ENCODE measurements at regions not wholly inside any gene's neighbourhood (a gene's known extent, or its start where the extent isn't known, plus 50 kb on each side); places are given as distances from the start of the nearest gene placed in this dataset.

DNA sequence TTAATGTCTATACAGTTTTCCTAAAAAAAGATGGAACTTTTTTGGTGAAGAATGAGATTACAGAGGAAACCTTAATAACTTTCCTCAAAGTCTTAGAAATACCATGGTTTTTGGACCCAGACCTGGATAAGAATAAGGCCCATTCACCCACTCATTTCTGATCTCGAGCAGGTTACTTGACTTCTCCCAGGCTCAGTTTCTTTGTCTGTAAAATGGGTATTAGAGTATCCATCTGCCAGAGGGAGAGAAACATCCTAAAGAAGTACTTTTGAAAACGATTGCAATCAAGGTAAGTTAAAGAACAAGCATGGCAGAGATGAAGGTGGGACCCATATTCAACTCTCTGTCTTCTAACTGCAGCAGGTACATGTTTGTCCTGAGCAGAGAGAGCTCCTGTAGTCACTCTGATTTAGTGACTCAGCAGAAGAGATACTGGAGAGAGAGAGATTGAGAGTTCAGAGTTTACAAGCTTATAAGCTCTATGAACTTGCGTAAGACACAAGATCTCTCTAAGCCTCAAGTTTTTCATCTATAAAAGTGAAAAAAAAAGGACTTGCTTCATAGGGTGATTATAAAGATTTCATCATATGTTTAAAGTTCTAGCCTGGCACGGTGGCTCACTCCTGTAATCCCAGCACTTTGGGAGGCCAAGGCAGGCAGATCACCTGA lies 379.4 kb upstream of the SGCD start:
- H3K9me1 ChIP-seq (ENCODE audit: control insufficient read depth, insufficient read depth, low read length): no peaks in the 10 kb centered on the region
- ATAC-seq (no peak), FAIRE-seq (no peak), DNase-seq (ENCODE audit: extremely low read depth in 1 of 4, low spot score in 3 of 4) (no peak)
- H3K9ac ChIP-seq (ENCODE audit: insufficient read depth in 1 of 2, low read depth in 2 of 2, low read length in 2 of 2): no peak overlapping the region
- no peak overlapping the region for H3K4me2 ChIP-seq (ENCODE audit: insufficient read depth, low read length)
- in situ Hi-C loops (cut with MboI): no loop called here
- H3K79me2 ChIP-seq (ENCODE audit: control insufficient read depth, insufficient read depth, low read length): no peaks in the 10 kb centered on the region
- ChIA-PET CTCF (ENCODE audit: low intra/inter-chr PET ratio) (no interaction called here), POLR2A (no interaction called here)
- H2AFZ ChIP-seq (ENCODE audit: low read depth, low read length): no peak overlapping the region
- H3K4me1 ChIP-seq (replicated peaks in 1 of 2; ENCODE audit: control insufficient read depth in 2 of 2, insufficient read depth in 2 of 2, low read length in 2 of 2): no peaks in the 10 kb centered on the region
- intact Hi-C loops (cut with micrococcal nuclease): no loop called here
- no TSS peak for BruUV-seq (replicated peaks)
- no peaks in the 10 kb centered on the region for H3K27me3 ChIP-seq (ENCODE audit: control insufficient read depth in 2 of 2, insufficient read depth in 2 of 2, low read length in 2 of 2)
- WGBS (ENCODE audit: insufficient coverage, low coverage, missing lambda C conversion rate): 2% methylated on average over 4 of the region's 4 CpGs
- H3K27ac ChIP-seq (ENCODE audit: extremely low read depth, low read depth, low read length): no peak overlapping the region
- H3K4me3 ChIP-seq: no peak overlapping the region
- no peaks in the 10 kb centered on the region for H4K20me1 ChIP-seq (replicated peaks; ENCODE audit: control insufficient read depth, insufficient read depth, low read length)
- no peaks in the 10 kb centered on the region for H3K36me3 ChIP-seq (ENCODE audit: control insufficient read depth, insufficient read depth, low read length)
- no peaks in the 10 kb centered on the region for H3K9me3 ChIP-seq (replicated peaks; ENCODE audit: control insufficient read depth, insufficient read depth, low read depth, low read length)
- TF ChIP-seq, protein P1, sequence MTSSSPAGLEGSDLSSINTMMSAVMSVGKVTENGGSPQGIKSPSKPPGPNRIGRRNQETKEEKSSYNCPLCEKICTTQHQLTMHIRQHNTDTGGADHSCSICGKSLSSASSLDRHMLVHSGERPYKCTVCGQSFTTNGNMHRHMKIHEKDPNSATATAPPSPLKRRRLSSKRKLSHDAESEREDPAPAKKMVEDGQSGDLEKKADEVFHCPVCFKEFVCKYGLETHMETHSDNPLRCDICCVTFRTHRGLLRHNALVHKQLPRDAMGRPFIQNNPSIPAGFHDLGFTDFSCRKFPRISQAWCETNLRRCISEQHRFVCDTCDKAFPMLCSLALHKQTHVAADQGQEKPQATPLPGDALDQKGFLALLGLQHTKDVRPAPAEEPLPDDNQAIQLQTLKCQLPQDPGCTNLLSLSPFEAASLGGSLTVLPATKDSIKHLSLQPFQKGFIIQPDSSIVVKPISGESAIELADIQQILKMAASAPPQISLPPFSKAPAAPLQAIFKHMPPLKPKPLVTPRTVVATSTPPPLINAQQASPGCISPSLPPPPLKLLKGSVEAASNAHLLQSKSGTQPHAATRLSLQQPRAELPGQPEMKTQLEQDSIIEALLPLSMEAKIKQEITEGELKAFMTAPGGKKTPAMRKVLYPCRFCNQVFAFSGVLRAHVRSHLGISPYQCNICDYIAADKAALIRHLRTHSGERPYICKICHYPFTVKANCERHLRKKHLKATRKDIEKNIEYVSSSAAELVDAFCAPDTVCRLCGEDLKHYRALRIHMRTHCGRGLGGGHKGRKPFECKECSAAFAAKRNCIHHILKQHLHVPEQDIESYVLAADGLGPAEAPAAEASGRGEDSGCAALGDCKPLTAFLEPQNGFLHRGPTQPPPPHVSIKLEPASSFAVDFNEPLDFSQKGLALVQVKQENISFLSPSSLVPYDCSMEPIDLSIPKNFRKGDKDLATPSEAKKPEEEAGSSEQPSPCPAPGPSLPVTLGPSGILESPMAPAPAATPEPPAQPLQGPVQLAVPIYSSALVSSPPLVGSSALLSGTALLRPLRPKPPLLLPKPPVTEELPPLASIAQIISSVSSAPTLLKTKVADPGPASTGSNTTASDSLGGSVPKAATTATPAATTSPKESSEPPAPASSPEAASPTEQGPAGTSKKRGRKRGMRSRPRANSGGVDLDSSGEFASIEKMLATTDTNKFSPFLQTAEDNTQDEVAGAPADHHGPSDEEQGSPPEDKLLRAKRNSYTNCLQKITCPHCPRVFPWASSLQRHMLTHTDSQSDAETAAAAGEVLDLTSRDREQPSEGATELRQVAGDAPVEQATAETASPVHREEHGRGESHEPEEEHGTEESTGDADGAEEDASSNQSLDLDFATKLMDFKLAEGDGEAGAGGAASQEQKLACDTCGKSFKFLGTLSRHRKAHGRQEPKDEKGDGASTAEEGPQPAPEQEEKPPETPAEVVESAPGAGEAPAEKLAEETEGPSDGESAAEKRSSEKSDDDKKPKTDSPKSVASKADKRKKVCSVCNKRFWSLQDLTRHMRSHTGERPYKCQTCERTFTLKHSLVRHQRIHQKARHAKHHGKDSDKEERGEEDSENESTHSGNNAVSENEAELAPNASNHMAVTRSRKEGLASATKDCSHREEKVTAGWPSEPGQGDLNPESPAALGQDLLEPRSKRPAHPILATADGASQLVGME (CRISPR knock-in tag; IDR thresholded peaks at IDR 0.05): no peak
- TF ChIP-seq NFIX (CRISPR knock-in tag; IDR thresholded peaks at IDR 0.05; ENCODE audit: low read depth): no peak
- no peak for TF ChIP-seq ETS2 (tag; IDR thresholded peaks at IDR 0.05; ENCODE audit: borderline replicate concordance, poor library complexity, severe bottlenecking)
- TF ChIP-seq, protein P2, sequence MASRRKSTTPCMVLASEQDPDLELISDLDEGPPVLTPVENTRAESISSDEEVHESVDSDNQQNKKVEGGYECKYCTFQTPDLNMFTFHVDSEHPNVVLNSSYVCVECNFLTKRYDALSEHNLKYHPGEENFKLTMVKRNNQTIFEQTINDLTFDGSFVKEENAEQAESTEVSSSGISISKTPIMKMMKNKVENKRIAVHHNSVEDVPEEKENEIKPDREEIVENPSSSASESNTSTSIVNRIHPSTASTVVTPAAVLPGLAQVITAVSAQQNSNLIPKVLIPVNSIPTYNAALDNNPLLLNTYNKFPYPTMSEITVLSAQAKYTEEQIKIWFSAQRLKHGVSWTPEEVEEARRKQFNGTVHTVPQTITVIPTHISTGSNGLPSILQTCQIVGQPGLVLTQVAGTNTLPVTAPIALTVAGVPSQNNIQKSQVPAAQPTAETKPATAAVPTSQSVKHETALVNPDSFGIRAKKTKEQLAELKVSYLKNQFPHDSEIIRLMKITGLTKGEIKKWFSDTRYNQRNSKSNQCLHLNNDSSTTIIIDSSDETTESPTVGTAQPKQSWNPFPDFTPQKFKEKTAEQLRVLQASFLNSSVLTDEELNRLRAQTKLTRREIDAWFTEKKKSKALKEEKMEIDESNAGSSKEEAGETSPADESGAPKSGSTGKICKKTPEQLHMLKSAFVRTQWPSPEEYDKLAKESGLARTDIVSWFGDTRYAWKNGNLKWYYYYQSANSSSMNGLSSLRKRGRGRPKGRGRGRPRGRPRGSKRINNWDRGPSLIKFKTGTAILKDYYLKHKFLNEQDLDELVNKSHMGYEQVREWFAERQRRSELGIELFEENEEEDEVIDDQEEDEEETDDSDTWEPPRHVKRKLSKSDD (conservative IDR thresholded peaks at IDR 0.05; ENCODE audit: low read length): no peak
- TF ChIP-seq, protein P3, sequence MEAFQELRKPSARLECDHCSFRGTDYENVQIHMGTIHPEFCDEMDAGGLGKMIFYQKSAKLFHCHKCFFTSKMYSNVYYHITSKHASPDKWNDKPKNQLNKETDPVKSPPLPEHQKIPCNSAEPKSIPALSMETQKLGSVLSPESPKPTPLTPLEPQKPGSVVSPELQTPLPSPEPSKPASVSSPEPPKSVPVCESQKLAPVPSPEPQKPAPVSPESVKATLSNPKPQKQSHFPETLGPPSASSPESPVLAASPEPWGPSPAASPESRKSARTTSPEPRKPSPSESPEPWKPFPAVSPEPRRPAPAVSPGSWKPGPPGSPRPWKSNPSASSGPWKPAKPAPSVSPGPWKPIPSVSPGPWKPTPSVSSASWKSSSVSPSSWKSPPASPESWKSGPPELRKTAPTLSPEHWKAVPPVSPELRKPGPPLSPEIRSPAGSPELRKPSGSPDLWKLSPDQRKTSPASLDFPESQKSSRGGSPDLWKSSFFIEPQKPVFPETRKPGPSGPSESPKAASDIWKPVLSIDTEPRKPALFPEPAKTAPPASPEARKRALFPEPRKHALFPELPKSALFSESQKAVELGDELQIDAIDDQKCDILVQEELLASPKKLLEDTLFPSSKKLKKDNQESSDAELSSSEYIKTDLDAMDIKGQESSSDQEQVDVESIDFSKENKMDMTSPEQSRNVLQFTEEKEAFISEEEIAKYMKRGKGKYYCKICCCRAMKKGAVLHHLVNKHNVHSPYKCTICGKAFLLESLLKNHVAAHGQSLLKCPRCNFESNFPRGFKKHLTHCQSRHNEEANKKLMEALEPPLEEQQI (IDR thresholded peaks at IDR 0.05): no peak
- TF ChIP-seq TCF7L2 (IDR thresholded peaks at IDR 0.05; ENCODE audit: low read depth, low read length): no peak
